Stomach (tissue), 8 donors: ENCODE measurements at regions not wholly inside any gene's neighbourhood (a gene's known extent, or its start where the extent isn't known, plus 50 kb on each side); places are given as distances from the start of the nearest gene placed in this dataset.

Experiments
- DNase-seq, 2 donors: peaks; one replicate each; pipeline versions ENCODE4 v3.0.0 to v3.0.0-alpha.2; 2013 to 2019
- H3K27ac ChIP-seq, 5 donors: fragments of 200-600 bp in 4 of 5; sonication (generic) in 4 of 5; one replicate each; pipeline ENCODE4 v1.5.1; 2013 to 2019; ENCODE audit warnings: mild to moderate bottlenecking in 1 of 5, moderate library complexity in 1 of 5
- H3K27me3 ChIP-seq, 3 donors: fragments of 200-600 bp; sonication (generic); one replicate each; pipeline ENCODE4 v1.5.1; 2017 to 2019; ENCODE audit warnings: mixed run types in 1 of 3
- H3K36me3 ChIP-seq, 4 donors: fragments of 200-600 bp; sonication (generic); 1 replicate in 3 of 4; 2 replicates in 1 of 4; pipeline ENCODE4 v1.5.1; 2016 to 2019
- H3K4me1 ChIP-seq, 4 donors: fragments of 200-600 bp; sonication (generic); one replicate each; pipeline ENCODE4 v1.5.1; 2016 to 2019
- H3K4me3 ChIP-seq, 4 donors: fragments of 200-600 bp; sonication (generic) in 3 of 4; one replicate each; pipeline ENCODE4 v1.5.1; 2016 to 2019; ENCODE audit warnings: mild to moderate bottlenecking in 1 of 4
- H3K9me3 ChIP-seq, 4 donors: fragments of 200-600 bp; sonication (generic); one replicate each; pipeline ENCODE4 v1.5.1; 2016 to 2019
- EP300 ChIP-seq: sonication (generic); formaldehyde crosslinking; IDR thresholded peaks from one replicate; pipeline ENCODE4 v1.6.1; 2017; ENCODE audit warnings: antibody characterized with exemption
- POLR2A ChIP-seq, 4 donors: fragments of 450-650 bp; IDR thresholded peaks; one replicate each; pipeline ENCODE4 v1.6.1; 2016; ENCODE audit warnings: antibody characterized with exemption in 4 of 4, control low read depth in 2 of 4, mild to moderate bottlenecking in 1 of 4, moderate library complexity in 1 of 4
- POLR2AphosphoS5 ChIP-seq, 3 donors: sonication (generic); formaldehyde crosslinking; IDR thresholded peaks; one replicate each; pipeline ENCODE4 v1.6.1; 2016; ENCODE audit warnings: antibody characterized with exemption in 3 of 3
- WGBS, 5 donors: extraction: QIAGEN DNeasy Blood & Tissue Kit in 3 of 5; methylation state at CpG; one replicate each; pipeline versions ENCODE4 v1.1.5 to v1.1.7; 2013 to 2018; 5-methylcytosine and 5-hydroxymethylcytosine counted together
- intact Hi-C: fragments of 100-400 bp; cut with DNase I; formaldehyde crosslinking; loops from one replicate; pipeline ENCODE4 v1.15.1; 2023; ENCODE audit warnings: low total_unique reads
- TF ChIP-seq, protein P1 (sequence below), 7 experiments: fragments of 450-650 bp in 4 of 7; fragments of 200-600 bp in 3 of 7; sonication (generic) in 3 of 7; IDR thresholded peaks; one replicate each; pipeline ENCODE4 v1.5.1; 2016 to 2019; ENCODE audit warnings: antibody characterized with exemption in 7 of 7, control low read depth in 2 of 7, mild to moderate bottlenecking in 1 of 7
- donor health status: healthy with polysubstance abuse.
- donor health status: Bipolar disorder and iron deficiency.
- donor health status: healthy.

- no peaks in the 10 kb centered on the region for H3K27me3 ChIP-seq
- WGBS, 5 donors = 67 to 81% (median 76%) methylated on average over 3 of the region's 3 CpGs
- H3K4me1 ChIP-seq = no peaks in the 10 kb centered on the region
- H3K27ac ChIP-seq = no peak overlapping the region
- intact Hi-C loops = no loop called here
- no peak for DNase-seq
- no peaks in the 10 kb centered on the region for H3K9me3 ChIP-seq
- H3K36me3 ChIP-seq = no peaks in the 10 kb centered on the region
- TF ChIP-seq POLR2AphosphoS5 (IDR thresholded peaks at IDR 0.05) = no peak
- TF ChIP-seq EP300 = no peak
- TF ChIP-seq, protein P1, sequence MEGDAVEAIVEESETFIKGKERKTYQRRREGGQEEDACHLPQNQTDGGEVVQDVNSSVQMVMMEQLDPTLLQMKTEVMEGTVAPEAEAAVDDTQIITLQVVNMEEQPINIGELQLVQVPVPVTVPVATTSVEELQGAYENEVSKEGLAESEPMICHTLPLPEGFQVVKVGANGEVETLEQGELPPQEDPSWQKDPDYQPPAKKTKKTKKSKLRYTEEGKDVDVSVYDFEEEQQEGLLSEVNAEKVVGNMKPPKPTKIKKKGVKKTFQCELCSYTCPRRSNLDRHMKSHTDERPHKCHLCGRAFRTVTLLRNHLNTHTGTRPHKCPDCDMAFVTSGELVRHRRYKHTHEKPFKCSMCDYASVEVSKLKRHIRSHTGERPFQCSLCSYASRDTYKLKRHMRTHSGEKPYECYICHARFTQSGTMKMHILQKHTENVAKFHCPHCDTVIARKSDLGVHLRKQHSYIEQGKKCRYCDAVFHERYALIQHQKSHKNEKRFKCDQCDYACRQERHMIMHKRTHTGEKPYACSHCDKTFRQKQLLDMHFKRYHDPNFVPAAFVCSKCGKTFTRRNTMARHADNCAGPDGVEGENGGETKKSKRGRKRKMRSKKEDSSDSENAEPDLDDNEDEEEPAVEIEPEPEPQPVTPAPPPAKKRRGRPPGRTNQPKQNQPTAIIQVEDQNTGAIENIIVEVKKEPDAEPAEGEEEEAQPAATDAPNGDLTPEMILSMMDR (IDR thresholded peaks at IDR 0.05) = no peak
- TF ChIP-seq POLR2A (IDR thresholded peaks at IDR 0.05) = no peak
- no peak overlapping the region for H3K4me3 ChIP-seq
These were observed 417.0 kb downstream of the ATP23 start for GRCh38 chr12:58358369-58358768.

- no peaks in the 10 kb centered on the region for H3K9me3 ChIP-seq
- TF ChIP-seq, protein P1 (IDR thresholded peaks at IDR 0.05) = no peak
- no peak for TF ChIP-seq POLR2AphosphoS5 (IDR thresholded peaks at IDR 0.05)
- TF ChIP-seq EP300 = no peak
- no peak for TF ChIP-seq POLR2A (IDR thresholded peaks at IDR 0.05)
- WGBS, 5 donors = 40 to 57% (median 55%) methylated on average over 8 of the region's 8 CpGs
- peak in 1 of 2 donors; percentile 75 for DNase-seq
- H3K27me3 ChIP-seq = no peaks in the 10 kb centered on the region
- H3K27ac ChIP-seq = no peak overlapping the region
- intact Hi-C loops = no loop called here
- H3K4me1 ChIP-seq = no peaks in the 10 kb centered on the region
- H3K36me3 ChIP-seq = no peaks in the 10 kb centered on the region
- no peak overlapping the region for H3K4me3 ChIP-seq
These were observed 417.7 kb downstream of the ATP23 start for GRCh38 chr12:58359084-58359483.

DNA sequence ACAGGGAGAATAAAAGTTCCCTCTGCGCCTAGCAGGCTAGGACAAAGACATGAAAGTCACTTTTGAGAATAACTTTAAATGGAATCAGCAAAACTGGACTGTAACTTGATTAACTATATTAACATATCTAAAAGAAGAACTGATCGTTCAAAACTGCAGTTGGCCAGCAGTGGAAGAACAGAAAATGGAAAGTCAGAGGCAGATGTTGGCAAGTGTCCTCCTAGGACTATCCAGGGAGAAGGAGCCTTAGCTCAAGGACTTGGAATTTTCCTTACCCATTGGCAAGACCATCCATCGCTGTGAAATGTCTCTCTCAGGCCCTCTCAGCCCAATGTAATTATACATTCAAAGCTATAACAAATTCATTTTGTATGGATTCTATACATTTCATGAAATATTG is 419.7 kb downstream of the ATP23 start:
- 80 to 90% (median 87%) methylated on average over 3 of the region's 3 CpGs for WGBS, 5 donors
- no peak overlapping the region for H3K4me3 ChIP-seq
- intact Hi-C loops = no loop called here
- no peaks in the 10 kb centered on the region for H3K36me3 ChIP-seq
- no peak for DNase-seq
- no peaks in the 10 kb centered on the region for H3K9me3 ChIP-seq
- H3K27me3 ChIP-seq = no peaks in the 10 kb centered on the region
- no peaks in the 10 kb centered on the region for H3K4me1 ChIP-seq
- TF ChIP-seq EP300 = no peak
- TF ChIP-seq, protein P1 (IDR thresholded peaks at IDR 0.05) = no peak
- TF ChIP-seq POLR2A (IDR thresholded peaks at IDR 0.05) = no peak
- no peak for TF ChIP-seq POLR2AphosphoS5 (IDR thresholded peaks at IDR 0.05)
- H3K27ac ChIP-seq = no peak overlapping the region

DNA sequence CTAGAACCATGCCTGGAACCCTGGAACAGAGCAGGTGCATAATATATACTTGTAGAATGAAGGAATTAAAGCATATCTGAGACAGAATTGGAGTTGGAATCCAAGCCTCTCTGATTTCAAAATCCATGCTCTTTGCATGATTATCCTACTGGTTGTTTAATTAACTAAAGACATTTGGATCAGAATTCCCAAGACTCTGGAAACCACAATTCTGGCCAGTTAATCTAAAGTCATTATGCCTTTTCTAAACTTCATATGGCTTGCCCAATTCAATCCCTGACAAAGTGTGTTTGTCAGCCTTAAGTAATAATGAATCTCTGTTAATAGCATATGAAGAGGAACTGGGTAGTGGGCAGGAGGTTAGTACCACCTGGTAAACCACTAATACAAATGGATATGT is 422.6 kb downstream of the ATP23 start:
- H3K27me3 ChIP-seq = no peaks in the 10 kb centered on the region
- no peak overlapping the region for H3K27ac ChIP-seq
- TF ChIP-seq, protein P1 (IDR thresholded peaks at IDR 0.05) = no peak
- TF ChIP-seq POLR2AphosphoS5 (IDR thresholded peaks at IDR 0.05) (no peak), POLR2A (IDR thresholded peaks at IDR 0.05) (no peak), EP300 (no peak)
- intact Hi-C loops = no loop called here
- no peaks in the 10 kb centered on the region for H3K4me1 ChIP-seq
- no peak overlapping the region for H3K4me3 ChIP-seq
- no peak for DNase-seq
- H3K9me3 ChIP-seq = no peaks in the 10 kb centered on the region
- H3K36me3 ChIP-seq = no peaks in the 10 kb centered on the region
